B cell (primary cell): ENCODE measurements at regions not wholly inside any gene's neighbourhood (a gene's known extent, or its start where the extent isn't known, plus 50 kb on each side); places are given as distances from the start of the nearest gene placed in this dataset.
"Not testable (repeated sequence)": the region's sequence is repeated elsewhere in the genome, so short reads cannot be mapped to it uniquely, and the experiment has no call there.

Source experiments
- ATAC-seq: fragments of 200-7000 bp; cut with Tn5 transposase; one replicate; pipeline ENCODE4 v1.10.0; 2021; ENCODE audit warnings: low read depth, mild to moderate bottlenecking, moderate number of reproducible peaks, moderate library complexity
- CTCF ChIA-PET: fragments of 350-600 bp; sonication (Branson Sonifier 250); formaldehyde crosslinking; loops from one replicate; lab custom pipeline; 2021; ENCODE audit warnings: antibody characterized with exemption, inconsistent platforms; lab: Charles Lee
- POLR2A ChIA-PET: fragments of 350-600 bp; sonication (Branson Sonifier 250); formaldehyde crosslinking; loops from one replicate; lab custom pipeline; 2021; ENCODE audit warnings: antibody characterized with exemption; lab: Charles Lee
- DNase-seq: peaks from one replicate; pipeline ENCODE4 v3.0.0; 2013
- H2AFZ ChIP-seq: 2 replicates; pipeline ENCODE4 v1.6.1; 2012; ENCODE audit warnings: mild to moderate bottlenecking, low read depth, low read length; ENCODE audit not compliant: insufficient read depth, poor library complexity, severe bottlenecking
- H3K27ac ChIP-seq, 2 donors: 1 replicate in 1 of 2; 2 replicates in 1 of 2; pipeline ENCODE4 v1.5.1; 2012 to 2013; ENCODE audit warnings: low read length in 2 of 2, mild to moderate bottlenecking in 2 of 2, moderate library complexity in 1 of 2
- H3K27me3 ChIP-seq, 4 experiments: fragments of 200-600 bp in 1 of 4; sonication (generic) in 1 of 4; replicated peaks in 1 of 4; 1 replicate in 2 of 4; 2 replicates in 2 of 4; pipeline versions ENCODE4 v1.6.1 to v1.7.0; 2013 to 2016; ENCODE audit warnings: low read length in 3 of 4, mild to moderate bottlenecking in 2 of 4, mixed read lengths in 1 of 4, moderate library complexity in 1 of 4; ENCODE audit not compliant: insufficient read depth in 4 of 4, control insufficient read depth in 3 of 4; ENCODE audit errors: control extremely low read depth in 1 of 4
- H3K36me3 ChIP-seq, 2 experiments: replicated peaks in 1 of 2; 1 replicate in 1 of 2; 2 replicates in 1 of 2; pipeline versions ENCODE4 v1.6.1 to v1.7.1; 2013; ENCODE audit warnings: low read length in 1 of 2; ENCODE audit not compliant: insufficient read depth in 2 of 2, control insufficient read depth in 1 of 2; ENCODE audit errors: control extremely low read depth in 1 of 2, extremely low read depth in 1 of 2
- H3K4me1 ChIP-seq, 2 donors: fragments of 200-600 bp in 1 of 2; sonication (generic) in 1 of 2; 1 replicate in 1 of 2; 2 replicates in 1 of 2; pipeline versions ENCODE4 v1.5.1 to v1.6.1; 2013 to 2017; ENCODE audit warnings: low read length in 2 of 2; ENCODE audit not compliant: control insufficient read depth in 2 of 2, insufficient read depth in 2 of 2
- H3K4me2 ChIP-seq: replicated peaks from 2 replicates; pipeline ENCODE3; 2012; ENCODE audit warnings: mild to moderate bottlenecking, low read depth, low read length; ENCODE audit not compliant: poor library complexity, severe bottlenecking
- H3K4me3 ChIP-seq, 5 experiments: fragments of 200-600 bp in 1 of 5; sonication (generic) in 1 of 5; 1 replicate in 3 of 5; 2 replicates in 2 of 5; pipeline versions ENCODE4 v1.5.1 to v1.7.0; 2011 to 2016; ENCODE audit warnings: low read length in 4 of 5, mild to moderate bottlenecking in 4 of 5, low read depth in 2 of 5, control low read depth in 1 of 5, moderate library complexity in 1 of 5; ENCODE audit not compliant: insufficient read depth in 1 of 5; ENCODE audit errors: control extremely low read depth in 1 of 5, extremely low read depth in 1 of 5
- H3K79me2 ChIP-seq: fragments of 200-600 bp; sonication (generic); one replicate; pipeline ENCODE4 v1.6.0; 2016; ENCODE audit warnings: low read length; ENCODE audit not compliant: control insufficient read depth, insufficient read depth
- H3K9ac ChIP-seq: fragments of 200-600 bp; sonication (generic); 2 replicates; pipeline ENCODE4 v1.6.1; 2017; ENCODE audit warnings: mild to moderate bottlenecking, low read length, moderate library complexity
- H3K9me3 ChIP-seq, 3 donors: one replicate each; pipeline versions ENCODE4 v1.6.1 to v1.7.1; 2013; ENCODE audit warnings: low read length in 2 of 3; ENCODE audit not compliant: control insufficient read depth in 2 of 3, insufficient read depth in 1 of 3; ENCODE audit errors: control extremely low read depth in 1 of 3
- H4K20me1 ChIP-seq: 2 replicates; pipeline ENCODE4 v1.6.0; 2012; ENCODE audit warnings: mild to moderate bottlenecking, low read length; ENCODE audit not compliant: insufficient read depth, control insufficient read depth, poor library complexity, severe bottlenecking
- H3K27ac Mint-ChIP-seq: one replicate; pipeline ENCODE4 v1.8.0; 2021; ENCODE audit warnings: mixed read lengths
- H3K27me3 Mint-ChIP-seq: one replicate; pipeline ENCODE4 v1.8.0; 2021; ENCODE audit warnings: mixed read lengths
- H3K4me1 Mint-ChIP-seq: one replicate; pipeline ENCODE4 v1.8.0; 2021; ENCODE audit warnings: mixed read lengths
- H3K4me3 Mint-ChIP-seq: one replicate; pipeline ENCODE4 v1.8.0; 2021; ENCODE audit warnings: mixed read lengths
- H3K9me3 Mint-ChIP-seq: one replicate; pipeline ENCODE4 v1.8.0; 2022; ENCODE audit warnings: mixed read lengths; ENCODE audit not compliant: insufficient read depth
- WGBS: methylation state at CpG from one replicate; pipeline ENCODE4 v1.1.5; 2013; ENCODE audit warnings: missing lambda C conversion rate; ENCODE audit not compliant: insufficient coverage; 5-methylcytosine and 5-hydroxymethylcytosine counted together
- intact Hi-C: fragments of 100-400 bp; cut with micrococcal nuclease; formaldehyde crosslinking; loops from one replicate; pipeline ENCODE4 v1.10.0; 2022

DNA sequence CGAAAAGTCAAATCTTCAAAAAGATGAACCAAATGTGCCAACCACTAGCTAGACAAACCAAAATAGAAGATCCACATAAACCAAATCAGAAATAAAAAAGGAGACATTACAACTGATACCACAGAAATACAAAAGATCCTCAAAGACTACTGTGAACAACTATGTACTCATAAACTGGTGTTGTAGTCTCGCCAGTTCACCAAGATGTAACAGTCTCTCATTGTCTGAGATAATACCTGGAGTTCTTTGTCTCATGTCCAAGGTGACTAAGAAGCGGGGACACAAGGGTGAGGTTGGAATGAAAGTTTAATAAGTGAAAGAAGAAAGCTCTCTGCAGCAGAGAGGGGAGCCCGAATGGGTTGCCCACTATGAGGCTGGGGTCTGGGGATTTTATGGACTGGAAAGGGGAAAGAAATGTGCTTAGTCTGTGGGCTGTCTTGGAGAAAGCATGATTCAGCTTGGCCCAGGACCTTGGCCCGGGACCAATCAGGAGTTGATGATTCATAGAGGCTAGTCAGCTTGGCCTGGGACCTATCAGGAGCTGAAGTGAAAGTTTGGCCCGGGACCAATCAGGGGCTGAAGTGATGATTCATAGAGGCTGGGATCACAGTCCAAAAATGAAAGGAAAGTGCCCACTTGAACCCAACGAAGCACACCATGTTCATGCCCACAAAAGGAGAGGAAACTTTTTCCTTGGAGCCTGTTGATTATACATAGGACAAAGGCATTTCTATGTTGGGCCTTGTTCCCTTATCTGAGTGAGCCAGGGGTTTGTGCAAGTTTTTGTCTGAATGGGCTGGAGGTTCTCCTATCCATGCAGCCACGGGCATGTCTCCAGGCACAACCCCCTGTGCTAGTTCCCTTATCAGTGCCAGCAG is 177.1 kb downstream of the SPIN4 start:
- WGBS: no CpG with 5 or more reads among the region's 8 CpGs
- H4K20me1 ChIP-seq, H3K9me3 ChIP-seq, H3K4me1 ChIP-seq, CTCF ChIA-PET, H2AFZ ChIP-seq, H3K27me3 Mint-ChIP-seq, POLR2A ChIA-PET, H3K9ac ChIP-seq, H3K36me3 ChIP-seq, H3K4me2 ChIP-seq, H3K27ac Mint-ChIP-seq, H3K4me3 ChIP-seq, H3K79me2 ChIP-seq, H3K27ac ChIP-seq, H3K9me3 Mint-ChIP-seq, ATAC-seq, DNase-seq, H3K4me1 Mint-ChIP-seq, H3K27me3 ChIP-seq, intact Hi-C loops, H3K4me3 Mint-ChIP-seq: not testable (repeated sequence)

GRCh38 chrX:63169416-63169815 is 181.7 kb downstream of the SPIN4 start:
- H3K4me1 Mint-ChIP-seq, H3K36me3 ChIP-seq, H3K4me1 ChIP-seq, H4K20me1 ChIP-seq, POLR2A ChIA-PET, intact Hi-C loops, H3K9me3 ChIP-seq, H3K79me2 ChIP-seq, H3K27me3 Mint-ChIP-seq, H3K27me3 ChIP-seq, CTCF ChIA-PET, H3K27ac ChIP-seq, H3K9ac ChIP-seq, H2AFZ ChIP-seq, DNase-seq, ATAC-seq, H3K4me2 ChIP-seq, H3K4me3 ChIP-seq, H3K9me3 Mint-ChIP-seq, H3K27ac Mint-ChIP-seq, H3K4me3 Mint-ChIP-seq: not testable (repeated sequence)
- no CpG with 5 or more reads among the region's 4 CpGs for WGBS

- H3K27ac Mint-ChIP-seq, H3K4me2 ChIP-seq, POLR2A ChIA-PET, H3K79me2 ChIP-seq, H3K27me3 ChIP-seq, H3K4me1 Mint-ChIP-seq, intact Hi-C loops, ATAC-seq, H3K27ac ChIP-seq, CTCF ChIA-PET, H4K20me1 ChIP-seq, H3K4me1 ChIP-seq, H3K27me3 Mint-ChIP-seq, H3K9ac ChIP-seq, DNase-seq, H3K4me3 ChIP-seq, H3K9me3 Mint-ChIP-seq, H3K36me3 ChIP-seq, H3K4me3 Mint-ChIP-seq, H2AFZ ChIP-seq, H3K9me3 ChIP-seq: not testable (repeated sequence)
- WGBS: no CpG with 5 or more reads among the region's 1 CpG
These were observed 182.2 kb downstream of the SPIN4 start for GRCh38 chrX:63168949-63169348.

- H3K27ac ChIP-seq, H3K27me3 Mint-ChIP-seq, H3K4me3 ChIP-seq, H3K27me3 ChIP-seq, H3K9ac ChIP-seq, H3K4me1 Mint-ChIP-seq, H3K27ac Mint-ChIP-seq, H4K20me1 ChIP-seq, H3K79me2 ChIP-seq, H3K4me2 ChIP-seq, H2AFZ ChIP-seq, POLR2A ChIA-PET, DNase-seq, CTCF ChIA-PET, H3K9me3 Mint-ChIP-seq, H3K9me3 ChIP-seq, H3K36me3 ChIP-seq, H3K4me1 ChIP-seq, H3K4me3 Mint-ChIP-seq, ATAC-seq, intact Hi-C loops: not testable (repeated sequence)
- no CpG with 5 or more reads among the region's 1 CpG for WGBS
These were observed 184.1 kb downstream of the SPIN4 start for GRCh38 chrX:63167002-63167401.
